Endothelial cell of umbilical vein (primary cell): ENCODE measurements at regions not wholly inside any gene's neighbourhood (a gene's known extent, or its start where the extent isn't known, plus 50 kb on each side); places are given as distances from the start of the nearest gene placed in this dataset.

Source experiments
- BruUV-seq: library from RNA; stranded (reverse); fragments of 400-500 nt; replicated peaks from 2 replicates; lab custom pipeline; 2021; lab: Mats Ljungman, UMichigan
- CTCF ChIA-PET: fragments of 300-600, 350-600 bp; sonication (Branson Sonifier 250); formaldehyde crosslinking; loops from one replicate; lab custom pipeline; 2021; ENCODE audit warnings: antibody characterized with exemption, inconsistent platforms; lab: Charles Lee
- POLR2A ChIA-PET: fragments of 300-600, 350-600 bp; sonication (Branson Sonifier 250); formaldehyde crosslinking; loops from one replicate; lab custom pipeline; 2021; ENCODE audit warnings: antibody characterized with exemption, inconsistent platforms; lab: Charles Lee
- DNase-seq: peaks from one replicate; pipeline ENCODE4 v3.0.0-alpha.2; 2011; ENCODE audit warnings: low read depth, low spot score
- FAIRE-seq: peaks from 2 replicates; lab custom pipeline; 2011; peaks lifted over from hg19 to GRCh38; lab: Jason Lieb, UNC
- H2AFZ ChIP-seq: 2 replicates; pipeline ENCODE4 v1.6.0; 2012; ENCODE audit warnings: low read depth, low read length, control low read depth, inconsistent platforms
- H3K27ac ChIP-seq: 2 replicates; pipeline ENCODE4 v1.5.1; 2011; ENCODE audit warnings: low read depth, mild to moderate bottlenecking, control low read depth, low read length, moderate library complexity; ENCODE audit not compliant: insufficient read depth
- H3K27me3 ChIP-seq, 2 experiments: 2 replicates each; pipeline versions ENCODE4 v1.6.0 to v1.6.1; 2011; ENCODE audit warnings: low read length in 2 of 2, mixed read lengths in 1 of 2; ENCODE audit not compliant: control insufficient read depth in 2 of 2, insufficient read depth in 2 of 2
- H3K36me3 ChIP-seq, 2 experiments: 2 replicates in 1 of 2; 3 replicates in 1 of 2; pipeline ENCODE4 v1.5.1; 2011; ENCODE audit warnings: low read length in 2 of 2, mild to moderate bottlenecking in 1 of 2, moderate library complexity in 1 of 2; ENCODE audit not compliant: control insufficient read depth in 2 of 2, insufficient read depth in 2 of 2; ENCODE audit errors: extremely low read depth in 1 of 2
- H3K4me1 ChIP-seq: 3 replicates; pipeline ENCODE4 v1.5.1; 2011; ENCODE audit warnings: mild to moderate bottlenecking, low read length; ENCODE audit not compliant: control insufficient read depth, insufficient read depth; ENCODE audit errors: extremely low read depth
- H3K4me2 ChIP-seq: 2 replicates; pipeline ENCODE4 v1.6.1; 2011; ENCODE audit warnings: low read length, control low read depth, mixed read lengths; ENCODE audit not compliant: insufficient read depth
- H3K4me3 ChIP-seq, 3 experiments: fragments of 200-600 bp in 1 of 3; sonication (generic), shearing (Covaris generic) in 1 of 3; replicated peaks in 1 of 3; 2 replicates each; pipeline ENCODE4 v1.5.1; 2011 to 2016; ENCODE audit warnings: control low read depth in 3 of 3, low read length in 3 of 3, mild to moderate bottlenecking in 2 of 3, inconsistent platforms in 1 of 3, low read depth in 1 of 3, moderate library complexity in 1 of 3; ENCODE audit not compliant: insufficient read depth in 1 of 3
- H3K79me2 ChIP-seq: 2 replicates; pipeline ENCODE4 v1.6.0; 2012; ENCODE audit warnings: low read length, inconsistent platforms; ENCODE audit not compliant: control insufficient read depth, insufficient read depth
- H3K9ac ChIP-seq: replicated peaks from 2 replicates; pipeline ENCODE3; 2011; ENCODE audit warnings: low read length, control low read depth; ENCODE audit not compliant: insufficient read depth; ENCODE audit errors: extremely low read depth
- H3K9me1 ChIP-seq: replicated peaks from 3 replicates; pipeline ENCODE4 v1.6.0; 2011; ENCODE audit warnings: mild to moderate bottlenecking, low read length; ENCODE audit not compliant: control insufficient read depth, insufficient read depth; ENCODE audit errors: extremely low read depth
- H3K9me3 ChIP-seq: replicated peaks from 2 replicates; pipeline ENCODE4 v1.5.1; 2012; ENCODE audit warnings: low read length, inconsistent platforms; ENCODE audit not compliant: control insufficient read depth, insufficient read depth
- H4K20me1 ChIP-seq: replicated peaks from 2 replicates; pipeline ENCODE3; 2011; ENCODE audit warnings: mild to moderate bottlenecking, low read length; ENCODE audit not compliant: control insufficient read depth, insufficient read depth; ENCODE audit errors: extremely low read depth
- CTCF ChIP-seq, 2 donors: IDR thresholded peaks; 1 replicate in 1 of 2; 2 replicates in 1 of 2; pipeline ENCODE4 v1.5.1; 2011; ENCODE audit warnings: low read length in 2 of 2, mild to moderate bottlenecking in 2 of 2, moderate library complexity in 2 of 2, control low read depth in 1 of 2, inconsistent platforms in 1 of 2, low read depth in 1 of 2; ENCODE audit not compliant: insufficient read depth in 1 of 2; ENCODE audit errors: extremely low read depth in 1 of 2
- EZH2 ChIP-seq: IDR thresholded peaks from 2 replicates; pipeline ENCODE4 v1.6.1; 2012; ENCODE audit warnings: borderline replicate concordance, low read depth, mild to moderate bottlenecking, moderate library complexity, low read length, inconsistent platforms; ENCODE audit not compliant: severe bottlenecking
- FOS ChIP-seq: IDR thresholded peaks from 2 replicates; pipeline ENCODE4 v1.6.1; 2011; ENCODE audit warnings: mild to moderate bottlenecking, low read length, moderate library complexity, borderline replicate concordance; ENCODE audit not compliant: insufficient read depth
- GATA2 ChIP-seq: IDR thresholded peaks from 2 replicates; pipeline ENCODE4 v1.7.0; 2011; ENCODE audit warnings: low read depth, mild to moderate bottlenecking, moderate library complexity, mixed read lengths, low read length; ENCODE audit not compliant: insufficient read length, insufficient read depth
- JUN ChIP-seq: IDR thresholded peaks from 2 replicates; pipeline ENCODE4 v1.6.1; 2011; ENCODE audit warnings: borderline replicate concordance, low read depth; ENCODE audit not compliant: insufficient read length, insufficient read depth
- MAX ChIP-seq: IDR thresholded peaks from 2 replicates; pipeline ENCODE4 v1.6.1; 2011; ENCODE audit not compliant: insufficient read depth, insufficient read length
- MYC ChIP-seq: IDR thresholded peaks from one replicate; pipeline ENCODE4 v1.6.1; 2011; ENCODE audit warnings: mild to moderate bottlenecking, low read depth, low read length
- POLR2A ChIP-seq: IDR thresholded peaks from 2 replicates; pipeline ENCODE4 v1.6.1; 2012; ENCODE audit warnings: low read depth, mild to moderate bottlenecking, control low read depth, low read length
- POLR2AphosphoS5 ChIP-seq: IDR thresholded peaks from 2 replicates; pipeline ENCODE4 v1.6.1; 2012; ENCODE audit warnings: low read depth, mild to moderate bottlenecking, control low read depth, low read length, moderate library complexity; ENCODE audit not compliant: insufficient read depth
- dilution Hi-C: fragments of 300-500 bp; cut with MboI; formaldehyde crosslinking; loops from one replicate; pipeline ENCODE4 v1.15.0; 2019; ENCODE audit warnings: low sequenced_read_pairs; ENCODE audit not compliant: extremely low pct_ligation_motif_present
- intact Hi-C: fragments of 100-400 bp; cut with micrococcal nuclease; formaldehyde crosslinking; loops from one replicate; pipeline ENCODE4 v1.10.0; 2022

GRCh38 chr7:34308595-34308994 is 349.4 kb upstream of the NPSR1 start:
- ChIA-PET POLR2A (no interaction called here), CTCF (interaction anchor here (3.4 kb wide), 1 partner anchor 12 kb away, joined by 18 read pairs; no protein-coding TSS in a partner anchor)
- Histone ChIP-seq H3K9me1 (no peaks in the 10 kb centered on the region), H3K27ac (no peak overlapping the region), H2AFZ (no peak overlapping the region), H3K4me2 (no peak overlapping the region), H3K27me3 (no peaks in the 10 kb centered on the region), H3K9ac (no peak overlapping the region), H4K20me1 (no peaks in the 10 kb centered on the region), H3K79me2 (no peaks in the 10 kb centered on the region), H3K36me3 (no peaks in the 10 kb centered on the region), H3K4me1 (no peaks in the 10 kb centered on the region), H3K4me3 (no peak overlapping the region), H3K9me3 (no peaks in the 10 kb centered on the region)
- BruUV-seq: no TSS peak
- TF ChIP-seq MAX: no peak
- no peak for TF ChIP-seq JUN
- no peak for TF ChIP-seq MYC
- TF ChIP-seq POLR2AphosphoS5: no peak
- no peak for TF ChIP-seq GATA2
- no peak for TF ChIP-seq FOS
- TF ChIP-seq EZH2: no peak
- no peak for TF ChIP-seq POLR2A
- no peak for TF ChIP-seq CTCF (IDR thresholded peaks at IDR 0.05; ENCODE audit: extremely low read depth in 1 of 2, insufficient read depth in 1 of 2, low read depth in 1 of 2, low read length in 2 of 2)
- DNase-seq: no peak
- dilution Hi-C loops: no loop called here
- intact Hi-C loops: no loop called here
- FAIRE-seq: no peak
